ENCODE measurements at regions not wholly inside any gene's neighbourhood (a gene's known extent, or its start where the extent isn't known, plus 50 kb on each side); places are given as distances from the start of the nearest gene placed in this dataset.

DNA sequence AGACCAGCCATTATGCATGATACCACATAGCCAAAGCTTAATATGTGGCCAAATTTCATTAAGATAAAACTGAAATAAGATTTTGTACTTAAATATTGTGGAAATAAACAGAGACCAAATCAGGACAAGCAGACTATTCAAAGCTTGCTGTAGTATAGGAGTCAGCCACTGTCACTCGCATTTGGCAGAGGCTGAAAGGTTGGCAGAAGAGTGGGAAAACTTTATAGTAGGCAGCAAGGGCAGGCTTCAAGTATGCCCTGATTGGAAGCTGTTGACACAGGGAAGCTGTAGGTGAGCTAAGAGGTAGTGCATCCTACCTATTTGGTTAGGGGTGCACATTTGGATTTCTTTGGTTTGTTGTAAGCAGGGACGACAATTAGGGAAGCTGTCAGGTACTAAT is 202.5 kb upstream of the PDZRN3 start:
- no peak for TF ChIP-seq EZH2 (IDR thresholded peaks at IDR 0.05; ENCODE audit: insufficient read depth, poor library complexity, severe bottlenecking)
- no peak for TF ChIP-seq EZH2phosphoT487 (IDR thresholded peaks at IDR 0.05; ENCODE audit: insufficient read depth, low read depth)

Data from GM23248 (cell line).